HFFc6 (cell line): ENCODE measurements at regions not wholly inside any gene's neighbourhood (a gene's known extent, or its start where the extent isn't known, plus 50 kb on each side); places are given as distances from the start of the nearest gene placed in this dataset.

ENCODE experiments used
- DNase-seq: peaks from one replicate; pipeline ENCODE4 v3.0.0-alpha.2; 2018
- H3K27ac Mint-ChIP-seq: 2 replicates; pipeline ENCODE4 v1.8.0; 2020; ENCODE audit warnings: mild to moderate bottlenecking, mixed read lengths
- H3K27me3 Mint-ChIP-seq: 2 replicates; pipeline ENCODE4 v1.8.0; 2021; ENCODE audit warnings: mild to moderate bottlenecking, moderate library complexity, mixed read lengths; ENCODE audit not compliant: insufficient read depth
- H3K36me3 Mint-ChIP-seq: 2 replicates; pipeline ENCODE4 v1.8.0; 2021; ENCODE audit warnings: low read depth, mixed read lengths
- H3K4me1 Mint-ChIP-seq: 2 replicates; pipeline ENCODE4 v1.8.0; 2020; ENCODE audit warnings: low read depth, mixed read lengths
- H3K4me3 Mint-ChIP-seq: 2 replicates; pipeline ENCODE4 v1.8.0; 2020; ENCODE audit warnings: mild to moderate bottlenecking, moderate library complexity, mixed read lengths
- H3K9me3 Mint-ChIP-seq: 2 replicates; pipeline ENCODE4 v1.8.0; 2020; ENCODE audit warnings: mild to moderate bottlenecking, mixed read lengths
- CTCF ChIP-seq: fragments of 200-600 bp; sonication (generic); IDR thresholded peaks from 2 replicates; pipeline ENCODE4 v1.5.0; 2021; ENCODE audit warnings: antibody characterized with exemption, mild to moderate bottlenecking

- no peaks in the 10 kb centered on the region for H3K4me1 Mint-ChIP-seq
- H3K9me3 Mint-ChIP-seq, result peaks cover 40% of the 10 kb centered on the region
- H3K27ac Mint-ChIP-seq, result no peak overlapping the region
- no peak for TF ChIP-seq CTCF
- no peak overlapping the region for H3K4me3 Mint-ChIP-seq
- DNase-seq, result no peak
- no peaks in the 10 kb centered on the region for H3K36me3 Mint-ChIP-seq
- H3K27me3 Mint-ChIP-seq, result peaks cover 2% of the 10 kb centered on the region; the same call in 1 of the 2 replicates
These were observed 379.4 kb downstream of the RPS29 start for GRCh38 chr14:49206828-49207227.

DNA sequence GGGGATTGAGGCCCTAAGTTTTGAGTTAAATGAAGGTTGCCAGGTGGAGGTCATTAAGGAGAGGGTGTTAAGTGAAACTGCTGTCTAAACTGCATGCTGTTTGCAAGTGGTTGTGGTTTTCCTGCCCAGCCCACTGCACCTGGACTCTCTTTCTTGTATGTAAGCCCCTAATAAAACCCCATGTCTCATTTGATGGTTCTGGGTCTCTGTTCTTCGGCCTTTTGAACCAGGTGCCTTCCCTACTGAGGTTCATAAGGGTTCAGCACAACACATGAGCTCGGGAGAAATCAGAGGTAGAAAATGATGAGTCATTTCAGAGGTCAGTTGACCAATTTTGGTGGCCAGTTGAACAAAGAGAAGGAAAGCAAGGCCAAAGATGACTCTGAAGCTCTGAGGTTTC lies 382.5 kb downstream of the RPS29 start:
- H3K36me3 Mint-ChIP-seq, result no peaks in the 10 kb centered on the region
- no peak for TF ChIP-seq CTCF
- no peak for DNase-seq
- H3K27me3 Mint-ChIP-seq, result peaks cover 2% of the 10 kb centered on the region; the same call in 1 of the 2 replicates
- no peaks in the 10 kb centered on the region for H3K4me1 Mint-ChIP-seq
- no peak overlapping the region for H3K27ac Mint-ChIP-seq
- peaks cover 60% of the 10 kb centered on the region for H3K9me3 Mint-ChIP-seq
- H3K4me3 Mint-ChIP-seq, result no peak overlapping the region

- H3K9me3 Mint-ChIP-seq, result peaks cover 59% of the 10 kb centered on the region
These were observed 387.0 kb downstream of the RPS29 start for GRCh38 chr14:49199159-49199558.

DNA sequence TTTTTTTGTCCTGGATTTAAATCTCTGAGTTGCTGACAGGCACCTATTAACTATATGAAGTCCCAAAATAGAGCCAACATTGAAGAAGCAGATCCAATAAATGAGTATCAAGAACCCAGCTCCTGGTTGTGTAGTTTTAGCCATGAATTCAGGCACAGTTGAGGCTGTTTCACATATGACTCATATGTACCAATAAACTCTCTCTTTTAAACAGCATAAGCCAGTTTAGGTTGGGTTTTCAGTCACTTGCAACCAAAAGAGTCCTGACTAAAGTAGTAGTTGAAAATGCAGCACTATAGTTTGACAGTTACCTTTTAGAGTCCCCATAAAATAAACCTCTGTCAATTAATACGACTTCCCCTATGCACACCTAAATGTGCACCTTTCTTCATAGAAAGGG lies 389.9 kb downstream of the RPS29 start:
- no peak overlapping the region for H3K4me3 Mint-ChIP-seq
- H3K4me1 Mint-ChIP-seq, result no peaks in the 10 kb centered on the region
- no peaks in the 10 kb centered on the region for H3K27me3 Mint-ChIP-seq
- no peaks in the 10 kb centered on the region for H3K36me3 Mint-ChIP-seq
- DNase-seq, result no peak
- no peak overlapping the region for H3K27ac Mint-ChIP-seq
- peaks cover 48% of the 10 kb centered on the region for H3K9me3 Mint-ChIP-seq
- no peak for TF ChIP-seq CTCF

More at GRCh38 chr14:49199159-49199558, 387.0 kb downstream of the RPS29 start:
- H3K27me3 Mint-ChIP-seq, result no peaks in the 10 kb centered on the region
- no peak for DNase-seq
- H3K36me3 Mint-ChIP-seq, result no peaks in the 10 kb centered on the region
- TF ChIP-seq CTCF, result no peak
- H3K27ac Mint-ChIP-seq, result no peak overlapping the region
- H3K4me3 Mint-ChIP-seq, result no peak overlapping the region
- no peaks in the 10 kb centered on the region for H3K4me1 Mint-ChIP-seq

GRCh38 chr14:49194067-49194466 lies 392.1 kb downstream of the RPS29 start:
- Mint-ChIP-seq H3K9me3 (peaks cover 51% of the 10 kb centered on the region), H3K4me1 (no peaks in the 10 kb centered on the region), H3K27ac (no peak overlapping the region), H3K36me3 (no peaks in the 10 kb centered on the region), H3K27me3 (no peaks in the 10 kb centered on the region), H3K4me3 (no peak overlapping the region)
- no peak for TF ChIP-seq CTCF
- DNase-seq, result no peak
